Cardiac muscle cell (in vitro differentiated cells and primary cell): ENCODE measurements at regions not wholly inside any gene's neighbourhood (a gene's known extent, or its start where the extent isn't known, plus 50 kb on each side); places are given as distances from the start of the nearest gene placed in this dataset.

Experiments used
- DNase-seq, 2 donors: peaks; one replicate each; pipeline versions ENCODE4 v3.0.0 to v3.0.0-alpha.2; 2010 to 2017; ENCODE audit warnings: low read depth in 1 of 2, low spot score in 1 of 2
- H3K27ac ChIP-seq: fragments of 200-600 bp; sonication (generic); 2 replicates; pipeline ENCODE4 v1.5.1; 2016
- H3K27me3 ChIP-seq: fragments of 200-600 bp; sonication (generic); 2 replicates; pipeline ENCODE4 v1.6.0; 2016; ENCODE audit warnings: control low read depth
- H3K36me3 ChIP-seq: fragments of 200-600 bp; sonication (generic); 2 replicates; pipeline ENCODE4 v1.5.1; 2016; ENCODE audit warnings: control low read depth
- H3K4me1 ChIP-seq: fragments of 200-600 bp; sonication (generic); 2 replicates; pipeline ENCODE4 v1.8.1; 2017; ENCODE audit warnings: low read depth, mild to moderate bottlenecking, mixed run types
- H3K4me3 ChIP-seq: fragments of 200-600 bp; sonication (generic); 2 replicates; pipeline ENCODE4 v1.5.1; 2016; ENCODE audit warnings: mild to moderate bottlenecking
- H3K9me3 ChIP-seq: fragments of 200-600 bp; sonication (generic); 2 replicates; pipeline ENCODE4 v1.5.1; 2017; ENCODE audit warnings: low read depth, mild to moderate bottlenecking, control low read depth
- TF ChIP-seq, protein P1 (sequence below): IDR thresholded peaks from 2 replicates; pipeline ENCODE4 v1.5.1; 2012; ENCODE audit warnings: low read depth, mild to moderate bottlenecking, low read length

DNA sequence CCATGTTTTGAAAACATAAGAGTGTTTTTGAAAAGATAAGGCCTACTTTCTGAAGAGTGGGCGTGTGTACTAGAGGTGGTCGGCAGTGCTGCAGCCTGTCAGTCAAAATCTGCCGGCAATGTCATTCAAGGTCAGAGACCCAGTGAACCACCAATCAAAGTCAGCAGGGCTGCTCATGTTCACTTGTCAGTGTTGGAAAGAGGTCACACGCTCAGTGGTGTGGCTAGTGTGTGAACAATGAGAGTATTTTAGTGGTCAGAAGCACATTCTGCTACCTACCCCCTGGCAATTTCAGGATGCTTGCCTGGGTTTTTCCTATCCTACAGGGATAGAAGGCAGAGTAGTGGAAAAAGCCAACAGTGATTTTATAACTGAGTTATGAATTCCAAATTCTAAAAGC, 278.5 kb upstream of the ONECUT1 start:
- no peak for DNase-seq
- no peaks in the 10 kb centered on the region for H3K36me3 ChIP-seq
- no peaks in the 10 kb centered on the region for H3K27me3 ChIP-seq
- TF ChIP-seq, protein P1, sequence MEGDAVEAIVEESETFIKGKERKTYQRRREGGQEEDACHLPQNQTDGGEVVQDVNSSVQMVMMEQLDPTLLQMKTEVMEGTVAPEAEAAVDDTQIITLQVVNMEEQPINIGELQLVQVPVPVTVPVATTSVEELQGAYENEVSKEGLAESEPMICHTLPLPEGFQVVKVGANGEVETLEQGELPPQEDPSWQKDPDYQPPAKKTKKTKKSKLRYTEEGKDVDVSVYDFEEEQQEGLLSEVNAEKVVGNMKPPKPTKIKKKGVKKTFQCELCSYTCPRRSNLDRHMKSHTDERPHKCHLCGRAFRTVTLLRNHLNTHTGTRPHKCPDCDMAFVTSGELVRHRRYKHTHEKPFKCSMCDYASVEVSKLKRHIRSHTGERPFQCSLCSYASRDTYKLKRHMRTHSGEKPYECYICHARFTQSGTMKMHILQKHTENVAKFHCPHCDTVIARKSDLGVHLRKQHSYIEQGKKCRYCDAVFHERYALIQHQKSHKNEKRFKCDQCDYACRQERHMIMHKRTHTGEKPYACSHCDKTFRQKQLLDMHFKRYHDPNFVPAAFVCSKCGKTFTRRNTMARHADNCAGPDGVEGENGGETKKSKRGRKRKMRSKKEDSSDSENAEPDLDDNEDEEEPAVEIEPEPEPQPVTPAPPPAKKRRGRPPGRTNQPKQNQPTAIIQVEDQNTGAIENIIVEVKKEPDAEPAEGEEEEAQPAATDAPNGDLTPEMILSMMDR, result no peak
- no peaks in the 10 kb centered on the region for H3K4me1 ChIP-seq
- no peaks in the 10 kb centered on the region for H3K9me3 ChIP-seq
- H3K4me3 ChIP-seq, result no peak overlapping the region
- H3K27ac ChIP-seq, result no peak overlapping the region

DNA sequence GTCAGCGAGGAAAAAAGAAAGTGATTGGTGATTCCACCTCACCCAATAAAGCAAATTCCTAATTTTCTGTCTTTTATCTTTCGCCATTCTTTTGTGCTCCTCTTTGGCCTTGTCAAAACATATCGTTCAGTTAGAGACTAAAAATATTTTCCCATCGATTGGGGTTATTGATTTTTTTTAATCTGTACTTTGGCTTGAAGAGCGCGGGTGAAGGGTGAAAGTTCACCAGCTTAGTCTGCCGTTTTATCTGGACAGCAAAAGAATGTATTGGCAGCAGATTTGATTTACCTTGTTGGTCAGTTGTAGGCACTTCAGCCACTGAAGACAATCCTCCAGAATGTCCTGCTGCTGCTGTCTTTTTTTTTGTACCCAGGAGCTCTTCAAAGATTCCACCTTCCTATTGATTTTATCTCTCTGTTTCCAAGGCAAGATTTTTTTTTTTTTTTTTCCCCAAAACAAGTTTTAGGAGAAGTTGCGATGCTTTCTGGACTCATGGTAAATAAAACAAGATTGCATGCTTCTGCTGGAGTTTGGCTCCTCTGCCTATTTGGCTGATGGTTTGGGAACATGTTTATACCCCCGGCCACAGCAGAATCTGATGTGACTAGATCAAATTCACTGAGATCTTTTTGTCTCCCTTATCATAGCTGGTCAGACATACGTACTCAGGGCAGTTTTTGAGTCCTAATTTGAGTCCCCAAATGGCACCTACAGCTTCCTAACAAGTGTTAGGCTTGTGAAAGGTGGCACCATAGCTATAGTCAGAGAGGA, 269.3 kb upstream of the ONECUT1 start:
- H3K4me1 ChIP-seq, result no peaks in the 10 kb centered on the region
- no peaks in the 10 kb centered on the region for H3K9me3 ChIP-seq
- no peak for DNase-seq
- H3K27me3 ChIP-seq, result no peaks in the 10 kb centered on the region
- no peak overlapping the region for H3K27ac ChIP-seq
- no peaks in the 10 kb centered on the region for H3K36me3 ChIP-seq
- no peak overlapping the region for H3K4me3 ChIP-seq
- TF ChIP-seq, protein P1, result no peak

DNA sequence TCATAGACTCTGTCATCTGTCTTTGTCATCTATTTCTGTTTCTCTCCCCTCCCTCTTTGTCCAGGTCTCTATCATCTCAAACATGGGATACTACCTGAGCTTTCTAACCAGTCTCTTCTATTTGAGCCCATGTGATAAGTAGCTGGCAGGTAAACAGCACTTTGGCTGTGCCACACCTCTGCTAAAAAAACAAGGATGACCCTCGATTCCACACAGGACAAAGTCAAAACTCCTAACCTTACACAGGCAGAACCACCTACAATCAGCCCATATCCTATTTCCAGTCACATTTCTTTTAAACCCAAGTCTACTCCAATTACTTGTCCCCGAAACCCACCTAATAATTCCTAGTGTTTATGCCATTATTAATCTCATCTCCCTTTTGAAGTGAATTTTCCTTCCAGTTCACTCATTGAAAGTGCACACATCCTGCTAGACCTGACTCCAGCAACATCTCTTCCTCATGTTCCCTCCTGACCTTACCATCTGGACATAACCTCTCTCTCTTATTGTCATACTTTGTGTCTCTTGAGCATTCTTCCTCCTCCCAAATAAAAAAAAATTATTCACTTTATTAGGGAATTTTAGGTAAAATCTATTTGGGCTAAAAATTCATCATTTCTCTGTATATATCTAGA, 256.1 kb upstream of the ONECUT1 start:
- H3K4me1 ChIP-seq, result no peaks in the 10 kb centered on the region
- no peak overlapping the region for H3K27ac ChIP-seq
- no peaks in the 10 kb centered on the region for H3K36me3 ChIP-seq
- H3K4me3 ChIP-seq, result no peak overlapping the region
- no peaks in the 10 kb centered on the region for H3K9me3 ChIP-seq
- H3K27me3 ChIP-seq, result no peaks in the 10 kb centered on the region
- DNase-seq, result no peak
- TF ChIP-seq, protein P1, result no peak

DNA sequence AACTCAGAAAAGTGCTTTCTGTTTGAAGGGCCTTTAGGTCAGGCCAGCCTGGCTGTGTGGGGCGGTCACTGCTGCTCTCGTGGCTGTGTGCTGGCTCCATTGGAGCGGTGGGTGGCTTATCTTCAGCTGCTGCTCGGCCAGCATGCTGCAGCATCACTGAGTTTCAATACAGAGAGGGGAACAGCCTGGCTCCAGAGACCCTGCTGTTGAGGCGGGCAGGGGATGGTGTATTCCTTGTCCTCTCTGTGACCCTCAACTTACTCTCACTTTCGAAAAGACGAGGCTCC, 248.5 kb upstream of the ONECUT1 start:
- Histone ChIP-seq H3K27me3 (no peaks in the 10 kb centered on the region), H3K36me3 (no peaks in the 10 kb centered on the region), H3K4me3 (no peak overlapping the region), H3K27ac (no peak overlapping the region), H3K4me1 (no peaks in the 10 kb centered on the region), H3K9me3 (no peaks in the 10 kb centered on the region)
- TF ChIP-seq, protein P1, result no peak
- DNase-seq, result no peak

DNA sequence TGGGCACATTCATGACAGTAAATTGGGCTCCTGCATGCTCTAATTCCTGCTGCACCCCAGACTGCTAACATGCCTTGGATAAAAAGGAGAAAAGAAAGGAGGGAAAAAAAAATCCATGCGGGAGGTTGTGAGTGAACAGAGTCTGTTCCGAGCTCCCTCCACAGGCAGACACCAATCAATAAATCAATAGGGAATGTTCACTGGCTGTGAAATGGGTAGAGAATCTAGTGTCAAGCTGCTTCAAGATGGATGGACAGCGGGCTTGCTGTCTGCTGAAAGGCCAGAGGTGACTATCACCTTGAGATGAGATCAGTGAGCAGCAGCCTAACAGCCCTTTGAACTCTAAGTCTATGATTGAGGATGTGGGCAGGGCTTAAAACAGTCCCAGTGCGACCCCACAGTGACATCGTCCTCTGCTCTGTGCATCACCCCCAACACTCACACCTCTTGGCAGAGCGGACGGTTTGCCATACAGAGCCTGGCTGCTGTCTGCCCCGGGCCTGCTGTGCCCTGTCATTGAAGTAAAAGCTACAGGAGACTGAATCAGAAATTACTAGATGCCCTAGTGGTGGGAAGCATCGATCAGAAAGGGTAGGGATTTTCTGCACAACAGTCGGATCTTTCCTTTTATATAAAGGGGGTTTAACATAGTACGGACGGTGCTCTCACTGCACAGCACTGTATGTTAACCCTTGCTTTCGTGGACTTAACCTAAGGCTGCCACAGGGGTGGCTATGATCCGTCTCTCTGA, 247.9 kb upstream of the ONECUT1 start:
- TF ChIP-seq, protein P1, result no peak
- no peaks in the 10 kb centered on the region for H3K9me3 ChIP-seq
- no peaks in the 10 kb centered on the region for H3K4me1 ChIP-seq
- no peaks in the 10 kb centered on the region for H3K36me3 ChIP-seq
- no peak overlapping the region for H3K27ac ChIP-seq
- H3K4me3 ChIP-seq, result no peak overlapping the region
- no peaks in the 10 kb centered on the region for H3K27me3 ChIP-seq
- no peak for DNase-seq
